H1 (cell line): ENCODE measurements at regions not wholly inside any gene's neighbourhood (a gene's known extent, or its start where the extent isn't known, plus 50 kb on each side); places are given as distances from the start of the nearest gene placed in this dataset.

Experiments used
- CTCF ChIA-PET: fragments of 300-600 bp; sonication (Branson Sonifier 250); formaldehyde crosslinking; loops from one replicate; lab custom pipeline; 2021; ENCODE audit not compliant: partially characterized antibody; lab: Charles Lee
- POLR2A ChIA-PET: fragments of 300-600 bp; sonication (Branson Sonifier 250); formaldehyde crosslinking; loops from one replicate; lab custom pipeline; 2021; ENCODE audit warnings: inconsistent platforms; ENCODE audit not compliant: partially characterized antibody; lab: Charles Lee
- DNase-seq, 2 experiments: peaks; one replicate each; pipeline versions ENCODE4 v3.0.0 to v3.0.0-alpha.2; 2010 to 2022; ENCODE audit warnings: low spot score in 2 of 2, low read depth in 1 of 2, mixed read lengths in 1 of 2
- FAIRE-seq: peaks from 2 replicates; lab custom pipeline; 2011; peaks lifted over from hg19 to GRCh38; lab: Jason Lieb, UNC
- H2AFZ ChIP-seq: 2 replicates; pipeline ENCODE4 v1.8.1; 2012; ENCODE audit warnings: low read length, inconsistent platforms
- H2AK5ac ChIP-seq: 2 replicates; pipeline ENCODE4 v1.6.1; 2013; ENCODE audit warnings: low read depth, low read length
- H2BK120ac ChIP-seq: replicated peaks from 2 replicates; pipeline ENCODE3; 2013; ENCODE audit warnings: low read depth, low read length, inconsistent platforms
- H2BK12ac ChIP-seq: 2 replicates; pipeline ENCODE4 v1.6.1; 2013; ENCODE audit warnings: low read depth, low read length
- H2BK15ac ChIP-seq: 2 replicates; pipeline ENCODE4 v1.6.1; 2013; ENCODE audit warnings: low read length
- H2BK20ac ChIP-seq: 2 replicates; pipeline ENCODE4 v1.6.1; 2013; ENCODE audit warnings: low read length
- H2BK5ac ChIP-seq: 2 replicates; pipeline ENCODE4 v1.6.1; 2013; ENCODE audit warnings: low read depth, low read length
- H3K14ac ChIP-seq: 2 replicates; pipeline ENCODE4 v1.6.1; 2013; ENCODE audit warnings: inconsistent platforms; ENCODE audit not compliant: insufficient read length
- H3K18ac ChIP-seq: 2 replicates; pipeline ENCODE4 v1.6.1; 2013; ENCODE audit warnings: low read length; ENCODE audit errors: extremely low read depth
- H3K23ac ChIP-seq: 2 replicates; pipeline ENCODE4 v1.6.1; 2013; ENCODE audit warnings: inconsistent platforms; ENCODE audit not compliant: insufficient read length
- H3K23me2 ChIP-seq: 2 replicates; pipeline ENCODE4 v1.6.1; 2013; ENCODE audit warnings: low read depth, low read length
- H3K27ac ChIP-seq: 2 replicates; pipeline ENCODE4 v1.6.1; 2011; ENCODE audit warnings: low read depth, low read length, inconsistent platforms
- H3K27me3 ChIP-seq, 4 experiments: replicated peaks in 1 of 4; 1 replicate in 1 of 4; 2 replicates in 3 of 4; pipeline versions ENCODE4 v1.6.1 to v1.8.1; 2011 to 2013; ENCODE audit warnings: low read length in 3 of 4, mild to moderate bottlenecking in 3 of 4, inconsistent platforms in 2 of 4, mixed read lengths in 2 of 4, moderate library complexity in 1 of 4; ENCODE audit not compliant: control insufficient read depth in 3 of 4, insufficient read depth in 3 of 4; ENCODE audit errors: extremely low read depth in 1 of 4
- H3K36me3 ChIP-seq, 4 experiments: 2 replicates each; pipeline versions ENCODE4 v1.6.1 to v1.8.1; 2011 to 2013; ENCODE audit warnings: mild to moderate bottlenecking in 4 of 4, low read length in 3 of 4, moderate library complexity in 2 of 4, control low read depth in 1 of 4, inconsistent platforms in 1 of 4; ENCODE audit not compliant: insufficient read depth in 4 of 4, control insufficient read depth in 2 of 4
- H3K4ac ChIP-seq: replicated peaks from 2 replicates; pipeline ENCODE3; 2013; ENCODE audit warnings: low read length, low read depth, mixed read lengths, inconsistent platforms; ENCODE audit not compliant: insufficient read length
- H3K4me1 ChIP-seq, 4 experiments: replicated peaks in 1 of 4; 1 replicate in 1 of 4; 2 replicates in 3 of 4; pipeline versions ENCODE4 v1.6.1 to v1.8.1; 2011 to 2013; ENCODE audit warnings: low read length in 3 of 4, inconsistent platforms in 2 of 4, mixed read lengths in 1 of 4; ENCODE audit not compliant: insufficient read depth in 4 of 4, control insufficient read depth in 3 of 4
- H3K4me2 ChIP-seq, 2 experiments: 2 replicates each; pipeline versions ENCODE4 v1.6.1 to v1.8.1; 2011 to 2013; ENCODE audit warnings: low read depth in 2 of 2, low read length in 2 of 2, control low read depth in 1 of 2, inconsistent platforms in 1 of 2, mild to moderate bottlenecking in 1 of 2; ENCODE audit not compliant: insufficient read depth in 1 of 2
- H3K4me3 ChIP-seq, 4 experiments: fragments of 200-600, 300-600 bp in 1 of 4; sonication (generic), shearing (Covaris generic), sonication (Bioruptor Twin) in 1 of 4; 2 replicates each; pipeline versions ENCODE4 v1.5.1 to v1.8.1; 2011 to 2016; ENCODE audit warnings: low read length in 4 of 4, low read depth in 3 of 4, control low read depth in 2 of 4, inconsistent platforms in 2 of 4, mild to moderate bottlenecking in 2 of 4, mixed read lengths in 1 of 4, moderate library complexity in 1 of 4; ENCODE audit not compliant: insufficient read depth in 2 of 4; ENCODE audit errors: extremely low read depth in 1 of 4
- H3K56ac ChIP-seq: replicated peaks from 2 replicates; pipeline ENCODE3; 2013; ENCODE audit warnings: low read depth, mild to moderate bottlenecking, mixed read lengths, low read length, inconsistent platforms; ENCODE audit not compliant: insufficient read length
- H3K79me1 ChIP-seq: 2 replicates; pipeline ENCODE4 v1.6.1; 2013; ENCODE audit warnings: low read depth, low read length, control low read depth
- H3K79me2 ChIP-seq, 2 experiments: 2 replicates each; pipeline versions ENCODE4 v1.6.1 to v1.8.1; 2012 to 2013; ENCODE audit warnings: low read length in 2 of 2, mild to moderate bottlenecking in 2 of 2, inconsistent platforms in 1 of 2; ENCODE audit not compliant: insufficient read depth in 2 of 2, control insufficient read depth in 1 of 2
- H3K9ac ChIP-seq, 4 experiments: replicated peaks in 1 of 4; 1 replicate in 1 of 4; 2 replicates in 3 of 4; pipeline versions ENCODE4 v1.6.1 to v1.8.1; 2011 to 2013; ENCODE audit warnings: low read depth in 3 of 4, low read length in 3 of 4, control low read depth in 2 of 4, mild to moderate bottlenecking in 2 of 4, moderate library complexity in 2 of 4, inconsistent platforms in 1 of 4; ENCODE audit errors: extremely low read depth in 1 of 4
- H3K9me3 ChIP-seq, 2 experiments: 2 replicates each; pipeline versions ENCODE4 v1.6.1 to v1.8.1; 2012 to 2013; ENCODE audit warnings: mild to moderate bottlenecking in 2 of 2, moderate library complexity in 2 of 2, control low read depth in 1 of 2, inconsistent platforms in 1 of 2, low read depth in 1 of 2, low read length in 1 of 2, mixed read lengths in 1 of 2; ENCODE audit not compliant: insufficient read depth in 2 of 2
- H4K20me1 ChIP-seq, 2 experiments: replicated peaks in 1 of 2; 2 replicates each; pipeline versions ENCODE3 to v1.8.1; 2011 to 2013; ENCODE audit warnings: inconsistent platforms in 2 of 2, low read length in 2 of 2, mild to moderate bottlenecking in 1 of 2; ENCODE audit not compliant: insufficient read depth in 2 of 2, control insufficient read depth in 1 of 2
- H4K5ac ChIP-seq: 2 replicates; pipeline ENCODE4 v1.6.1; 2013; ENCODE audit warnings: low read length, low read depth, mixed read lengths, inconsistent platforms; ENCODE audit not compliant: insufficient read length
- H4K8ac ChIP-seq: 2 replicates; pipeline ENCODE4 v1.8.0; 2013; ENCODE audit warnings: mild to moderate bottlenecking, moderate library complexity, low read length, inconsistent platforms; ENCODE audit not compliant: insufficient read depth; ENCODE audit errors: extremely low read depth
- H4K91ac ChIP-seq: replicated peaks from 2 replicates; pipeline ENCODE3; 2013; ENCODE audit warnings: low read length, mixed read lengths, inconsistent platforms; ENCODE audit not compliant: insufficient read length
- ASH2L ChIP-seq: fragments of 200-600, 300-600 bp; sonication (generic); IDR thresholded peaks from one replicate; pipeline ENCODE4 v1.7.1; 2017; ENCODE audit warnings: low read length
- CHD2 ChIP-seq: IDR thresholded peaks from 2 replicates; pipeline ENCODE4 v1.6.1; 2012; ENCODE audit warnings: low read length, improper control_type of control experiment
- EZH2 ChIP-seq: fragments of 200-600 bp; sonication (generic); IDR thresholded peaks from 2 replicates; pipeline ENCODE4 v1.7.1; 2012; ENCODE audit warnings: low read depth, mild to moderate bottlenecking, moderate library complexity, low read length, inconsistent platforms; ENCODE audit not compliant: severe bottlenecking
- GTF2F1 ChIP-seq: IDR thresholded peaks from 2 replicates; pipeline ENCODE4 v1.6.1; 2012; ENCODE audit warnings: low read depth, low read length, improper control_type of control experiment, borderline replicate concordance
- PHF8 ChIP-seq: fragments of 200-600 bp; sonication (generic); conservative IDR thresholded peaks from 2 replicates; pipeline ENCODE4 v1.7.1; 2012; ENCODE audit warnings: low read depth, mild to moderate bottlenecking, inconsistent platforms, low read length, moderate library complexity
- POLR2A ChIP-seq, 2 experiments: IDR thresholded peaks; 1 replicate in 1 of 2; 2 replicates in 1 of 2; pipeline ENCODE4 v1.6.1; 2011; ENCODE audit warnings: low read depth in 2 of 2, low read length in 2 of 2, mild to moderate bottlenecking in 2 of 2; ENCODE audit errors: control extremely low read depth in 1 of 2
- RFX5 ChIP-seq: IDR thresholded peaks from 2 replicates; pipeline ENCODE4 v1.6.1; 2011; ENCODE audit warnings: low read depth, low read length, improper control_type of control experiment, borderline replicate concordance
- SP4 ChIP-seq: IDR thresholded peaks from 2 replicates; pipeline ENCODE4 v1.6.1; 2012; ENCODE audit warnings: low read length, inconsistent platforms
- SUZ12 ChIP-seq: fragments of 200-600 bp; sonication (generic); IDR thresholded peaks from 2 replicates; pipeline ENCODE4 v1.6.1; 2012; ENCODE audit warnings: mild to moderate bottlenecking, inconsistent platforms, low read length, moderate library complexity, mixed read lengths
- TAF7 ChIP-seq: optimal IDR thresholded peaks from 2 replicates; pipeline ENCODE3; 2011; ENCODE audit warnings: low read depth, mild to moderate bottlenecking, inconsistent platforms, low read length, moderate library complexity, borderline replicate concordance
- WGBS, 2 experiments: shearing (Covaris generic) in 1 of 2; methylation state at CpG; one replicate each; pipeline versions ENCODE4 v1.1.6 to v1.1.7; 2013 to 2015; ENCODE audit warnings: low lambda C conversion rate in 2 of 2, mixed read lengths in 2 of 2, inconsistent platforms in 1 of 2, low coverage in 1 of 2, missing lambda C conversion rate in 1 of 2; ENCODE audit not compliant: insufficient replicate concordance in 2 of 2, insufficient coverage in 1 of 2, insufficient read length in 1 of 2; ENCODE audit errors: extremely low coverage in 1 of 2, missing lambda C conversion rate in 1 of 2; 5-methylcytosine and 5-hydroxymethylcytosine counted together
- TF ChIP-seq, protein P1 (sequence below): IDR thresholded peaks from 2 replicates; pipeline ENCODE4 v1.6.1; 2011; ENCODE audit warnings: low read length, improper control_type of control experiment
- TF ChIP-seq, protein P2 (sequence below): IDR thresholded peaks from 2 replicates; pipeline ENCODE4 v1.6.1; 2012; ENCODE audit warnings: inconsistent platforms

DNA sequence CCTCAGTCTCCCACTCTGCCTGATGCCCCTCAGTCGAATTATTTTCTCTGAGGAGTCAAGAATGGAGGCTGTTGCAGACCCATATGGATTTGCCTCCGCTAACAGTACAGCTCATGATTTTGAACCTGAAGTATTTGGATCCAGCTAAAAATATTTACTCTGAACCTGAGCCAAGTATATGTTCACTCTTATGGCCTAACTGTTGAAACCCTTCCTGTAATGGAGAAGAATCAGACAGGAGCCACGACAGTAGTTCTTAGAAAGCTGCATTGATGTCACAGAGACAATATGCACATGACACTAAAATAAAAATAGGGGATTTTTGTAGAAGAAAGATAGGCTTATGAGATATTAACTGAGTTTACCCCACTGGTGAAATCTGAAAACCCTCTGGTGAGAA, 1128.3 kb upstream of the FLRT2 start:
- Histone ChIP-seq H3K27ac (no peak overlapping the region), H3K79me1 (no peaks in the 10 kb centered on the region), H3K4me1 (peaks cover 0 to 4% (median 3%) of the 10 kb centered on the region in 4 experiments; a peak in 3 of 7 replicates), H3K23ac (no peak overlapping the region), H3K4ac (no peak overlapping the region), H4K5ac (no peak overlapping the region), H2AK5ac (no peak overlapping the region), H3K36me3 (no peaks in the 10 kb centered on the region; a peak in 1 of 8 replicates), H3K56ac (no peak overlapping the region), H3K27me3 (no peaks in the 10 kb centered on the region), H3K9ac (no peak overlapping the region), H2AFZ (no peak overlapping the region), H3K79me2 (no peaks in the 10 kb centered on the region), H2BK12ac (no peak overlapping the region), H4K91ac (no peak overlapping the region), H2BK120ac (no peak overlapping the region), H4K8ac (no peak overlapping the region), H4K20me1 (no peaks in the 10 kb centered on the region), H2BK20ac (no peak overlapping the region), H3K18ac (no peak overlapping the region), H3K23me2 (no peaks in the 10 kb centered on the region), H2BK5ac (no peak overlapping the region), H2BK15ac (no peak overlapping the region), H3K4me3 (no peak overlapping the region), H3K4me2 (no peak overlapping the region), H3K14ac (no peak overlapping the region), H3K9me3 (peaks cover 0 to 8% of the 10 kb centered on the region in 2 experiments; a peak in 1 of 4 replicates)
- ChIA-PET POLR2A (no interaction called here), CTCF (interaction anchor here (1.2 kb wide), 1 partner anchor 12 kb away, joined by 3 read pairs; no protein-coding TSS in a partner anchor)
- no peak for FAIRE-seq
- WGBS, 2 experiments = 78% methylated on average over 3 of the region's 3 CpGs; no CpG with 5 or more reads in 1 of the 2 experiments
- no peak for DNase-seq
- no peak for TF ChIP-seq CHD2
- TF ChIP-seq PHF8 = no peak
- TF ChIP-seq SP4 = no peak
- no peak for TF ChIP-seq SUZ12
- TF ChIP-seq, protein P1, sequence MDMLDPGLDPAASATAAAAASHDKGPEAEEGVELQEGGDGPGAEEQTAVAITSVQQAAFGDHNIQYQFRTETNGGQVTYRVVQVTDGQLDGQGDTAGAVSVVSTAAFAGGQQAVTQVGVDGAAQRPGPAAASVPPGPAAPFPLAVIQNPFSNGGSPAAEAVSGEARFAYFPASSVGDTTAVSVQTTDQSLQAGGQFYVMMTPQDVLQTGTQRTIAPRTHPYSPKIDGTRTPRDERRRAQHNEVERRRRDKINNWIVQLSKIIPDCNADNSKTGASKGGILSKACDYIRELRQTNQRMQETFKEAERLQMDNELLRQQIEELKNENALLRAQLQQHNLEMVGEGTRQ = no peak
- no peak for TF ChIP-seq RFX5
- TF ChIP-seq, protein P2, sequence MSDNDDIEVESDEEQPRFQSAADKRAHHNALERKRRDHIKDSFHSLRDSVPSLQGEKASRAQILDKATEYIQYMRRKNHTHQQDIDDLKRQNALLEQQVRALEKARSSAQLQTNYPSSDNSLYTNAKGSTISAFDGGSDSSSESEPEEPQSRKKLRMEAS = no peak
- no peak for TF ChIP-seq EZH2
- no peak for TF ChIP-seq ASH2L
- no peak for TF ChIP-seq POLR2A (IDR thresholded peaks at IDR 0.05; ENCODE audit: control extremely low read depth in 1 of 2, low read depth in 2 of 2, low read length in 2 of 2)
- TF ChIP-seq GTF2F1 = no peak
- no peak for TF ChIP-seq TAF7
